ENCODE measurements at regions not wholly inside any gene's neighbourhood (a gene's known extent, or its start where the extent isn't known, plus 50 kb on each side); places are given as distances from the start of the nearest gene placed in this dataset.

- TF ChIP-seq CTCF (conservative IDR thresholded peaks at IDR 0.05; ENCODE audit: low read length) (no peak), EZH2phosphoT487 (IDR thresholded peaks at IDR 0.05; ENCODE audit: borderline replicate concordance, low read depth, low read length) (no peak)
Measured at GRCh38 chr10:94101894-94102293, 108.2 kb downstream of the PLCE1 start.
